BLaER1 treated with 17β-estradiol and CSF1 and Interleukin-3, amounts not matched to agents 10 nM and 100 nM (cell line): ENCODE measurements at regions not wholly inside any gene's neighbourhood (a gene's known extent, or its start where the extent isn't known, plus 50 kb on each side); places are given as distances from the start of the nearest gene placed in this dataset.
"Not testable (repeated sequence)": the region's sequence is repeated elsewhere in the genome, so short reads cannot be mapped to it uniquely, and the experiment has no call there.

Experiments
- H3K27ac ChIP-seq, 11 experiments: shearing (Covaris generic); formaldehyde crosslinking; 2 replicates each; pipeline ENCODE4 v1.8.1; 2022
- H3K27me3 ChIP-seq, 11 experiments: shearing (Covaris generic); formaldehyde crosslinking; 2 replicates each; pipeline ENCODE4 v1.8.1; 2022
- H3K36me3 ChIP-seq, 11 experiments: shearing (Covaris generic); formaldehyde crosslinking; 2 replicates each; pipeline ENCODE4 v1.8.1; 2022
- H3K4me1 ChIP-seq, 10 experiments: shearing (Covaris generic); formaldehyde crosslinking; 2 replicates each; pipeline ENCODE4 v1.8.1; 2022
- H3K4me2 ChIP-seq, 11 experiments: shearing (Covaris generic); formaldehyde crosslinking; 2 replicates each; pipeline ENCODE4 v1.8.1; 2022
- H3K4me3 ChIP-seq, 10 experiments: shearing (Covaris generic); formaldehyde crosslinking; 2 replicates each; pipeline ENCODE4 v1.8.1; 2022
- H3K9ac ChIP-seq, 11 experiments: shearing (Covaris generic); formaldehyde crosslinking; 2 replicates each; pipeline ENCODE4 v1.8.1; 2022
- H3K9me3 ChIP-seq, 11 experiments: shearing (Covaris generic); formaldehyde crosslinking; replicated peaks in 1 of 11; 2 replicates each; pipeline ENCODE4 v1.8.1; 2022
- H4K20me1 ChIP-seq, 11 experiments: shearing (Covaris generic); formaldehyde crosslinking; 2 replicates each; pipeline ENCODE4 v1.8.1; 2022
- Cebpa-rat ChIP-seq, 11 experiments: shearing (Covaris generic); IDR thresholded peaks; 2 replicates each; pipeline ENCODE4 v1.8.1; 2022

DNA sequence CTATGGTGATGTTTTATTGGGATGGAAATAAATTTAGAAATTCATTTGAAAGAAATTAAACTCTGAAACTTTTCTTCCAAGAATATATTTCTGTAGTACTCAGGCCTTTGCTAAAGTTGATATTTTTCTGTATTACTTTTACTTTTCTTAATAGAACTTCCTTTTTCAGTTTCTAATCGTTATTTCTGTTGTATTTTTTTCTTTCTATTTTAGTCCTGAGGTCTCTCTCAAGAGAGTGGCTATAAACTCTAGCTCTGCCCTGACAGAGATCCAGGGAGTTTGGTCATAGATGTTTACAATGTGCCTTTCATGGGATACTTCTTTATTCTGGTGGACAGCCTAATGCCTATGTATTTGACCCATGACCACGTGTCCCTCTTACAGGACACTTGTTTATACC, 51.0 kb downstream of the OR2B6 start:
- H3K27me3 ChIP-seq: no peaks in the 10 kb centered on the region
- TF ChIP-seq Cebpa-rat (IDR thresholded peaks at IDR 0.05): no peak
- H3K9ac ChIP-seq: no peak overlapping the region
- no peak overlapping the region for H3K4me3 ChIP-seq
- H3K4me1 ChIP-seq: peaks cover 0 to 19% (median 11%) of the 10 kb centered on the region in 10 experiments; a peak in 13 of 20 replicates
- H3K9me3 ChIP-seq: peaks cover 0 to 6% (median 0%) of the 10 kb centered on the region in 11 experiments; a peak in 4 of 22 replicates
- no peaks in the 10 kb centered on the region for H3K36me3 ChIP-seq
- no peak overlapping the region for H3K27ac ChIP-seq
- peak overlapping the region in 8 of 11 experiments; percentile 1 to 36 (median 13); a peak in 10 of 22 replicates for H3K4me2 ChIP-seq
- H4K20me1 ChIP-seq: no peaks in the 10 kb centered on the region

DNA sequence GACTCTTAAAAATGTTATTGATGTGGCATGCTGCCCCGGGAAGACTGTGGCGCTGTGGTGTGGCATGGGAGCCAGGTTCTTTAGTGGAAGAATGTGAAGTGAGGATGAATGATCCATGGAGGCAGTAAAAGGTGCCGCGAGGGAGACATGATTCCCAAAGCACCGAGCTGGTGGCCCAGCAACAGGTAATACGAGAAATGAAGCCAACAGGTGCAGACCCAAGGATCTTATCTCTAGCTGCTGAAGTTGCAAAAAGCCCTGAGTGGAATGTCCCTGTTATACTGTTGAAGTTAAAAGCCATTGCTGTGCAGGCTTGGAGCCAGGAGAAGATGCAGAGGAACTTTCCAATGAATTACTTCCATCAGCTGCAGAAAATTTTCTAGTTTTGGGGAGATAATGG, 53.5 kb downstream of the OR2B6 start:
- Histone ChIP-seq H4K20me1 (no peaks in the 10 kb centered on the region), H3K4me1 (peaks cover 0 to 19% (median 11%) of the 10 kb centered on the region in 10 experiments; a peak in 13 of 20 replicates), H3K9ac (no peak overlapping the region), H3K4me3 (no peak overlapping the region), H3K4me2 (no peak overlapping the region), H3K27me3 (no peaks in the 10 kb centered on the region), H3K27ac (no peak overlapping the region), H3K36me3 (no peaks in the 10 kb centered on the region), H3K9me3 (peaks cover 0 to 6% (median 0%) of the 10 kb centered on the region in 11 experiments; a peak in 4 of 22 replicates)
- no peak for TF ChIP-seq Cebpa-rat (IDR thresholded peaks at IDR 0.05)

DNA sequence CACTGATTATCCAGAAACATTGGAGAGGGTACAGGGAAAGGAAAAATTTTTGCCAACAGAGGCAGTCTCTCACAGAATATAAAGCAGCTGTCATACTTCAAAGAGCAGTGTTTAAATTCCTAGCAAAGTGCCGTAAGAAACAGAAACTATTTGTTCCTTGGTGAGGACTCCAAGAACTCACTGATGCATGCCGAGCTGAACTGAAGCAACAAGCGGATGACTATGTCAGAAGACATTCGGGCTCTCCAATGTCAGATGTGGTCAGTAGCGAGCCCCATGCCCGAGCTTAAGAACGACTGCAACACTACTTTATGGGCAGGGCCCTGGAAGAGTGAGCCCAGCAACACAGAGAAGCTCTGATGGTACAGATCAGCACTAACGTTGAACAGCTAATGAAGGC, 54.7 kb downstream of the OR2B6 start:
- Histone ChIP-seq H3K4me1 (peaks cover 0 to 19% (median 11%) of the 10 kb centered on the region in 10 experiments; a peak in 13 of 20 replicates), H3K9ac (no peak overlapping the region), H3K27ac (peak overlapping the region in 4 of 11 experiments; percentile 17 to 47 (median 40); a peak in 6 of 22 replicates), H4K20me1 (no peaks in the 10 kb centered on the region), H3K27me3 (no peaks in the 10 kb centered on the region), H3K36me3 (no peaks in the 10 kb centered on the region), H3K9me3 (peaks cover 0 to 6% (median 0%) of the 10 kb centered on the region in 11 experiments; a peak in 4 of 22 replicates), H3K4me3 (no peak overlapping the region), H3K4me2 (peak overlapping the region; percentile 6 to 46 (median 27); a peak in 18 of 22 replicates)
- no peak for TF ChIP-seq Cebpa-rat (IDR thresholded peaks at IDR 0.05)

DNA sequence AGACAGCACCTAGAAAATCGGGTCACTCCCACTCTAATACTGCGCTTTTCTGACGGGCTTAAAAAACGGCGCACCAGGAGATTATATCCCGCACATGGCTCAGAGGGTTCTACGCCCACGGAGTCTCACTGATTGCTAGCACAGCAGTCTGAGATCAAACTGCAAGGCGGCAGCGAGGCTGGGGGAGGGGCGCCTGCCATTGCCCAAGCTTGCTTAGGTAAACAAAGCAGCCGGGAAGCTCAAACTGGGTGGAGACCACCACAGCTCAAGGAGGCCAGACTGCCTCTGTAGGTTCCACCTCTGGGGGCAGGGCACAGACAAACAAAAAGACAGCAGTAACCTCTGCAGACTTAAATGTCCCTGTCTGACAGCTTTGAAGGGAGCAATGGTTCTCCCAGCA, 59.4 kb upstream of the ZNF165 start:
- not testable (repeated sequence) for H3K4me1 ChIP-seq, H4K20me1 ChIP-seq

DNA sequence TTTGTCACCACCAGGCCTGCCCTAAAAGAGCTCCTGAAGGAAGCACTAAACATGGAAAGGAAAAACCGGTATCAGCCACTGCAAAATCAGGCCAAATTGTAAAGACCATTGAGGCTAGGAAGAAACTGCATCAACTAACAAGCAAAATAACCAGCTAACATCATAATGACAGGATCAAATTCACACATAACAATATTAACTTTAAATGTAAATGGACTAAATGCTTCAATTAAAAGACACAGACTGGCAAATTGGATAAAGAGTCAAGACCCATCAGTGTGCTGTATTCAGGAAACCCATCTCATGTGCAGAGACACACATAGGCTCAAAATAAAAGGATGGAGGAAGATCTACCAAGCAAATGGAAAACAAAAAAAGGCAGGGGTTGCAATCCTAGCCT, 57.7 kb upstream of the ZNF165 start:
- not testable (repeated sequence) for H3K36me3 ChIP-seq, H3K9me3 ChIP-seq, H3K4me3 ChIP-seq, H4K20me1 ChIP-seq, H3K4me1 ChIP-seq, H3K9ac ChIP-seq, H3K27ac ChIP-seq, H3K4me2 ChIP-seq, H3K27me3 ChIP-seq

More for the DNA sequence above, 59.4 kb upstream of the ZNF165 start:
- not testable (repeated sequence) for H3K4me2 ChIP-seq, H3K36me3 ChIP-seq, H3K27me3 ChIP-seq, H3K9me3 ChIP-seq, H3K9ac ChIP-seq, H3K27ac ChIP-seq, H3K4me3 ChIP-seq
